HG03565 (cell line): ENCODE measurements at regions not wholly inside any gene's neighbourhood (a gene's known extent, or its start where the extent isn't known, plus 50 kb on each side); places are given as distances from the start of the nearest gene placed in this dataset.
"Not testable (repeated sequence)": the region's sequence is repeated elsewhere in the genome, so short reads cannot be mapped to it uniquely, and the experiment has no call there.

ENCODE experiments used
- ATAC-seq: cut with Tn5 transposase; IDR thresholded peaks from one replicate; pipeline ENCODE4 v1.9.1; 2021; ENCODE audit warnings: mild to moderate bottlenecking, moderate library complexity; ENCODE audit not compliant: unreplicated experiment

GRCh38 chr3:75579091-75579490, 85.0 kb upstream of the FRG2C start:
- ATAC-seq = not testable (repeated sequence)

GRCh38 chr3:75579536-75579935, 84.6 kb upstream of the FRG2C start:
- not testable (repeated sequence) for ATAC-seq

- not testable (repeated sequence) for ATAC-seq
Observed at GRCh38 chr3:75579981-75580782, 83.9 kb upstream of the FRG2C start.

- ATAC-seq = not testable (repeated sequence)
Observed at GRCh38 chr3:75582536-75582935, 81.6 kb upstream of the FRG2C start.

GRCh38 chr3:75583116-75583515, 81.0 kb upstream of the FRG2C start:
- ATAC-seq = not testable (repeated sequence)

GRCh38 chr3:75587695-75588094, 76.4 kb upstream of the FRG2C start:
- not testable (repeated sequence) for ATAC-seq

GRCh38 chr3:75590382-75590781, 73.7 kb upstream of the FRG2C start:
- ATAC-seq = not testable (repeated sequence)

GRCh38 chr3:75604286-75604934, 59.7 kb upstream of the FRG2C start:
- not testable (repeated sequence) for ATAC-seq

- ATAC-seq = not testable (repeated sequence)
Observed at GRCh38 chr3:75607996-75608395, 56.1 kb upstream of the FRG2C start.

- not testable (repeated sequence) for ATAC-seq
Observed at GRCh38 chr3:75609598-75609997, 54.5 kb upstream of the FRG2C start.

- no peak for ATAC-seq
Observed at GRCh38 chr3:75610773-75611172, 53.4 kb upstream of the FRG2C start.

- ATAC-seq = not testable (repeated sequence)
Observed at GRCh38 chr3:75611724-75612460, 52.2 kb upstream of the FRG2C start.
